ENCODE measurements at regions not wholly inside any gene's neighbourhood (a gene's known extent, or its start where the extent isn't known, plus 50 kb on each side); places are given as distances from the start of the nearest gene placed in this dataset.

- TF ChIP-seq POLR2A (IDR thresholded peaks at IDR 0.05; ENCODE audit: low read depth), result no peak
- no peak for TF ChIP-seq CTCF (IDR thresholded peaks at IDR 0.05)
- no peak for TF ChIP-seq POLR2AphosphoS5 (IDR thresholded peaks at IDR 0.05)
- no peak for TF ChIP-seq EP300 (IDR thresholded peaks at IDR 0.05)
Measured at GRCh38 chr3:170797685-170798084, 72.3 kb downstream of the RPL22L1 start.

Data from esophagus muscularis mucosa (tissue), 4 donors.